NCI-H345 treated with DMSO at 0.1 percent for 48 hours (cell line): ENCODE measurements at regions not wholly inside any gene's neighbourhood (a gene's known extent, or its start where the extent isn't known, plus 50 kb on each side); places are given as distances from the start of the nearest gene placed in this dataset.

Source experiments
- DNase-seq: peaks from one replicate; lab custom pipeline; 2025; ENCODE audit not compliant: unreplicated experiment; lab: John Stamatoyannopoulos, UW

- DNase-seq = no peak
Measured at GRCh38 chr4:111464251-111465045, 680.8 kb upstream of the FAM241A start.

- DNase-seq = no peak
Measured at GRCh38 chr4:111466811-111467604, 678.2 kb upstream of the FAM241A start.

- DNase-seq = no peak
Measured at GRCh38 chr4:111475001-111475400, 670.3 kb upstream of the FAM241A start.

- no peak for DNase-seq
Measured at GRCh38 chr4:111475666-111476065, 669.6 kb upstream of the FAM241A start.

- DNase-seq = no peak
Measured at GRCh38 chr4:111480510-111480909, 664.7 kb upstream of the FAM241A start.

GRCh38 chr4:111483375-111484169 is 661.7 kb upstream of the FAM241A start:
- DNase-seq = no peak

- no peak for DNase-seq
Measured at GRCh38 chr4:111492496-111492895, 652.8 kb upstream of the FAM241A start.

GRCh38 chr4:111494471-111494870 is 650.8 kb upstream of the FAM241A start:
- DNase-seq = no peak

GRCh38 chr4:111494971-111495370 is 650.3 kb upstream of the FAM241A start:
- DNase-seq = no peak

- no peak for DNase-seq
Measured at GRCh38 chr4:111499291-111499690, 646.0 kb upstream of the FAM241A start.

- DNase-seq = no peak
Measured at GRCh38 chr4:111499706-111500105, 645.5 kb upstream of the FAM241A start.

- DNase-seq = no peak
Measured at GRCh38 chr4:111500858-111501257, 644.4 kb upstream of the FAM241A start.

- DNase-seq = no peak
Measured at GRCh38 chr4:111501946-111502345, 643.3 kb upstream of the FAM241A start.

GRCh38 chr4:111502626-111503025 is 642.6 kb upstream of the FAM241A start:
- DNase-seq = no peak

GRCh38 chr4:111506706-111507105 is 638.5 kb upstream of the FAM241A start:
- no peak for DNase-seq

- DNase-seq = no peak
Measured at GRCh38 chr4:111510535-111510934, 634.7 kb upstream of the FAM241A start.

GRCh38 chr4:111512081-111512783 is 633.0 kb upstream of the FAM241A start:
- no peak for DNase-seq

GRCh38 chr4:111519683-111520082 is 625.6 kb upstream of the FAM241A start:
- DNase-seq = no peak

- DNase-seq = no peak
Measured at GRCh38 chr4:111530446-111530845, 614.8 kb upstream of the FAM241A start.

- no peak for DNase-seq
Measured at GRCh38 chr4:111535792-111536191, 609.5 kb upstream of the FAM241A start.

GRCh38 chr4:111537165-111537564 is 608.1 kb upstream of the FAM241A start:
- DNase-seq = no peak
